ENCODE measurements at regions not wholly inside any gene's neighbourhood (a gene's known extent, or its start where the extent isn't known, plus 50 kb on each side); places are given as distances from the start of the nearest gene placed in this dataset.

DNA sequence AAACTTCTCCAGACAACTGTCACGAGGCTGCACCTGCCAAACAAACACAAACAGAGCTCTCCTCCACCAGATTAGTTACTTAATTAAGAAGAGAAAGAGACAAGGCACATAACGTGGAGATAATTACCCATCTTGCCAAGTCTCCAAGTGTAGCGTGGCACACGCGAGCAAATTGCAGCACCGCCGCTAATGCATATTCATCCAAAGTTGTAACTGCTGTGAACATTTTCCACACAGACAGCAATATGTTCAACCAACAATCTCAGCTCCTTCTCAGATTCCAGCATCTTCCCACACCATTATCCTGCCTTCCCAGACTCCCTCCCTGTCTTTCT is 309.6 kb upstream of the TLE3 start:
- no peak for DNase-seq (ENCODE audit: low read depth, low spot score)
- TF ChIP-seq, protein P1, sequence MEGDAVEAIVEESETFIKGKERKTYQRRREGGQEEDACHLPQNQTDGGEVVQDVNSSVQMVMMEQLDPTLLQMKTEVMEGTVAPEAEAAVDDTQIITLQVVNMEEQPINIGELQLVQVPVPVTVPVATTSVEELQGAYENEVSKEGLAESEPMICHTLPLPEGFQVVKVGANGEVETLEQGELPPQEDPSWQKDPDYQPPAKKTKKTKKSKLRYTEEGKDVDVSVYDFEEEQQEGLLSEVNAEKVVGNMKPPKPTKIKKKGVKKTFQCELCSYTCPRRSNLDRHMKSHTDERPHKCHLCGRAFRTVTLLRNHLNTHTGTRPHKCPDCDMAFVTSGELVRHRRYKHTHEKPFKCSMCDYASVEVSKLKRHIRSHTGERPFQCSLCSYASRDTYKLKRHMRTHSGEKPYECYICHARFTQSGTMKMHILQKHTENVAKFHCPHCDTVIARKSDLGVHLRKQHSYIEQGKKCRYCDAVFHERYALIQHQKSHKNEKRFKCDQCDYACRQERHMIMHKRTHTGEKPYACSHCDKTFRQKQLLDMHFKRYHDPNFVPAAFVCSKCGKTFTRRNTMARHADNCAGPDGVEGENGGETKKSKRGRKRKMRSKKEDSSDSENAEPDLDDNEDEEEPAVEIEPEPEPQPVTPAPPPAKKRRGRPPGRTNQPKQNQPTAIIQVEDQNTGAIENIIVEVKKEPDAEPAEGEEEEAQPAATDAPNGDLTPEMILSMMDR (IDR thresholded peaks at IDR 0.05; ENCODE audit: low read depth, low read length): no peak
- in situ Hi-C loops (cut with HindIII; ENCODE audit: low sequenced_read_pairs): no loop called here
- H3K4me3 ChIP-seq (ENCODE audit: low read depth, low read length): no peak overlapping the region

DNA sequence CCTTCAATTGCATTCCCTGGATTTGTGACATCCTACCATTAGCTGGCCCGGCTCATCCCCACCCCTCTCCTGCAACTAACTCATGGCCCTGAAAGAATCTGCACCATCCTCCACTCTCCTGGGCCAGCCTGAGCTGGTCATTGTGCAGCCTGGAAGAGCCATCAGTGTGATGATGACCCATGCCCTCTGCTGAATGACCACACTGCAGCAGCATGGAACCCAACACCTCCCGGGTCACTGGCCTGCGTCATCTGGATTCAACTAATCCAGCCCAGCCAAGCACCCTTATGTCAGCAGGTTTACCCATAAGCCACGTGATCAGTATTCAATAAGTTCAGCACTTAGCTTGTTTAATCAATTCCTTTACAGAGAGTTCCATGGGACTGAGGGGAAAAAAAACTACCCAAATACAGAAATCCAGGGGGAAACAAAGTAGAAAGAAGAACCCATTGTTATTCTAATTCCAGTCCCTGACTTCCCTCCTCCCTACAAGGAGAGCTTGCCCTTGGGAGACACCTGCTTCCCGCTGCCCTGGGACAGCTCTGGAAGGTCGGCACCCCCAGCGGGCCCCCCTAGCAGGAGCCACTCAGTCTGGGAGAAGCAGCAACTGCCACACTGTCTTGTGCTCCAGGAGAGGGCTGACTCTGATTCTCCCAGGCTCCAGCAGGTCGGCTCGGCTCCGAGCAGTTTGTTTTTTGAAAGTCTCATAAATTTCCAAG is 309.1 kb upstream of the TLE3 start:
- in situ Hi-C loops (cut with HindIII; ENCODE audit: low sequenced_read_pairs): no loop called here
- TF ChIP-seq, protein P1 (IDR thresholded peaks at IDR 0.05; ENCODE audit: low read depth, low read length): no peak
- H3K4me3 ChIP-seq (ENCODE audit: low read depth, low read length): no peak overlapping the region
- no peak for DNase-seq (ENCODE audit: low read depth, low spot score)

DNA sequence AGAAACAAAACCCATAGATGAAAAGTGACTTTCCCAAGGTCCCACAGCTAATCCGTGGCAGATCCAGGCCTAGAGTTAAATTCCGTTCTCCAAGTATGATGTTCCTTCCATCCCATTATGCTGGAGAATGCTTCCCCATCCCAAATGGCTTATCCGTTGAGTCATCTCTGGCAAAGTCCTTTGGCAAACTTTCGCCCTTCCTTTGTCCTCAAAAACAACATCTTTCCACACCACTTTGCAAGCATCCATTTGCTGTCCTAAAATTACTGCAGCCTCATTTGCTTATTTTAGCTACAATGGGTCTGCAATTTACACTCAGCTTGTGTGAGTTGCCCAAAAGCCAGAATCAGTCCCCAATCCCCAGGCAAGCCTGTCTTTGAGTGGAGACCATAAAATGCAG is 304.0 kb upstream of the TLE3 start:
- TF ChIP-seq, protein P1 (IDR thresholded peaks at IDR 0.05; ENCODE audit: low read depth, low read length): no peak
- in situ Hi-C loops (cut with HindIII; ENCODE audit: low sequenced_read_pairs): no loop called here
- no peak overlapping the region for H3K4me3 ChIP-seq (ENCODE audit: low read depth, low read length)
- no peak for DNase-seq (ENCODE audit: low read depth, low spot score)

DNA sequence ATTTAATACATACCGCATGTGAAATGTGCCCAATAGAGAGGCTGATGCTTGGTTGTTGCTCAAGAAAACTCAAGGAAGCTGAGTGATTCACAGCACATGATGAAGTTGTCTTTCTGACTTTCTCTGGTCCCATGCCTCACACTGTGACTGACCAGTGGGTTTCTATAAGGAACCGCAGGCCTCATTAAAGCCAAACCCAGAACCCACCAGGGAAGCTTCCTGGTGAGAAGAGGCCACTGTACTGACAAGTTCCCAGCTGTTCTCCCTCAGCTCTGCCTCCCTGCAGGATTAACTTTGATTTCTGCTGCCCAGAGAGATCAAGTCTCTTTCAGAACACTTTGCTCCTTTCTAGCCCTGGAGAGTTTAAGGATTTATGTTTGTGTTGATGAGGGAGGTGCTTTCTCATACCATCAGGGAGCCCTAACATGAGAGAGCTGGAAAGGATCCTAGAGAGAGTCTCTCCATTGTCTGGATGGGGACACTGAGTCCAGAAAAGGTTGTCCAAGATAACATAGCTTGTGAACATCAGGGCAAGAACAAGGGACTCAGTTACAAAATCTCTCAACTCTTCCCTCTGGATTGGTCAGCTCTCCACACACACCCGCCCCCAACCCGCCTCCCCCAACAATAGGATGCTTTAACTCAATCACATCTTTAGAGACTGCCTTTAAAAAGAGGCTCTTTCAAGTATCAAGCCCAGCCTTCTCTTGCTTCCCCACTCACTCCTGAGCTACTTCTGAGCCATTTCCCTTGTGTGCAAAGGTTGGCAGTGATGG is 303.2 kb upstream of the TLE3 start:
- in situ Hi-C loops (cut with HindIII; ENCODE audit: low sequenced_read_pairs): no loop called here
- no peak overlapping the region for H3K4me3 ChIP-seq (ENCODE audit: low read depth, low read length)
- DNase-seq (ENCODE audit: low read depth, low spot score): peak; percentile 42
- TF ChIP-seq, protein P1 (IDR thresholded peaks at IDR 0.05; ENCODE audit: low read depth, low read length): no peak

DNA sequence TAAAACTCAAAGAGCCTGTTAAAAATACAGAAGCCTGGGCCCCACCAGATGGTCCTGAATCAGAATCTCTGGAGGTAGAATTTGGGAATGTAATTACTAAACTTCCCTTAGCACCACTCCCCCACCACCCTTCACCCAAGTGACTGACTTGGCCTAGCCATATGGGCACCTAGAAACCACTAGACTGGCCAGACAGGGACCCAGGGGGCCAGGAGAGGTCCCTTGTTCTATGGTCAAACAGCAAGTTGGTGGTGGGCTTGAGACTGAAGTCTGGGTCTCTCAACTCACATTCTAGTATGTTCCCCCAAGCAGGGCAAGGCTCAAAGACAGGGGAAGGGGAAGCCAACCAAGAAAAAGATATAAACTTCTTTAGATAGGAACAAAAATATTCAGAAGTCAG is 301.5 kb upstream of the TLE3 start:
- TF ChIP-seq, protein P1 (IDR thresholded peaks at IDR 0.05; ENCODE audit: low read depth, low read length): no peak
- no peak overlapping the region for H3K4me3 ChIP-seq (ENCODE audit: low read depth, low read length)
- no peak for DNase-seq (ENCODE audit: low read depth, low spot score)
- in situ Hi-C loops (cut with HindIII; ENCODE audit: low sequenced_read_pairs): no loop called here

DNA sequence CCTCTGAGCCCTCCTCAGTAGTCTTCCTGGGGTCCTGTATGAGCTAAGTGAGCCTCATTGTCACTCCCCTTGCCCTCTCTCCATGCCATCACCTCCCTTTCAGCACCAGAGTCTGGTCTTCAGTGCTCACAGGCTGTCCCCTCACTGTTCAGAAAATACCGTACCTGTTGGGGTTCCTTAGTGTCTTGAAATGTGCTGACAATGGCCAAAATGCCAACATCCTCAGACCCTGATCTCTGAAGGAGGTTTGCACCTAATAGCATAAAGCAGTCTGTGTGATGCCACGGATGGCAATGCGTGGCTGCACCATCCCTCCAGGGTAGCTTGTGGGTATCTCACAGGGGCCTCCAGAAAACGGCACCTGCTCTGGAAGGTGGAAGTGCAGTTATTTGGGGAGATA is 301.0 kb upstream of the TLE3 start:
- DNase-seq (ENCODE audit: low read depth, low spot score): no peak
- no peak overlapping the region for H3K4me3 ChIP-seq (ENCODE audit: low read depth, low read length)
- in situ Hi-C loops (cut with HindIII; ENCODE audit: low sequenced_read_pairs): no loop called here
- TF ChIP-seq, protein P1 (IDR thresholded peaks at IDR 0.05; ENCODE audit: low read depth, low read length): no peak
